ENCODE measurements at regions not wholly inside any gene's neighbourhood (a gene's known extent, or its start where the extent isn't known, plus 50 kb on each side); places are given as distances from the start of the nearest gene placed in this dataset.

DNA sequence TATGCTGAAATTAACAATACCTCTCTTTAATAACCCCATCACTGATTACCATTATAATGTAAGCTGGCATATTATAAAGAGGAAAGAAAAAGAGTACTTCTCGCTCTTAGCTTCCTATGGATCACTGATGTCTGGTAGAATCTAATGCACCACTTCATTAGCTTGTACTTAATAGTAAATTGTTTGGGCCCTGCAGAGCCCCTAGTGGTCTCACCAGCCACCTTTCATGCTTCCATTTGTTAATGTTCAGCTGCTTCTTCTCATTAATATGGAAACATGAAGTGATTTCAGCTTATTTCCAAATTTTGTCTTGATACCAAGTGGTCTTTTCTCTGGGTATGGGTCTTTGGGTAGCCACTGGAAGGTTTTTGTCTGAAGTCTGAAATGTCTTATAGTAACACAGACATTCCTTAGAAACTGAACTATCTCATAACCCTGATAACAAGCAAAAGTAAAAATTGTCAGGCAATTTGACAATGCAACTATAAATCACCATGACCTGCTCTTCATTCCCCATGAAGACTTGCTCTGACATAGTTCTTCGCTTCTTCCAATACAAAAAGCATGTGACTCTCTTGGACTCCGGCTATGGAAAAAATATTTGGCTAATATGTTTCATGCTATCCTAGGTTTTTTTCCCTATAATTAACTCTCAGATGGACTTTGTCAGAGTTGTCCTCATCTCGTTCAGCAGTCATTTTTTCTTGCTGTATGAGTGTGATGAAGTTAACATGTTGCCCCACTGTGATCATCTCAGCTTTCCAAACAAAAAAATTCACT, 395.8 kb upstream of the MARCKS start:
- H3K27ac ChIP-seq (ENCODE audit: low read depth in 2 of 2, low read length in 1 of 2) = peak overlapping the region in 1 of 2 experiments; percentile 20; a peak in 2 of 4 replicates
- POLR2A ChIA-PET = no interaction called here
- DNase-seq = no peak

More for the DNA sequence above, 395.8 kb upstream of the MARCKS start:
- H3K79me2 ChIP-seq (ENCODE audit: insufficient read depth) = no peaks in the 10 kb centered on the region
- H3K4me3 ChIP-seq (ENCODE audit: low read depth in 2 of 2, low read length in 1 of 2) = no peak overlapping the region
- WGBS (ENCODE audit: low lambda C conversion rate) = 81% methylated on average over 4 of the region's 4 CpGs
- no peaks in the 10 kb centered on the region for H4K20me1 ChIP-seq (ENCODE audit: insufficient read depth)
- no peaks in the 10 kb centered on the region for H3K9me2 ChIP-seq
- peaks cover 0 to 17% of the 10 kb centered on the region in 2 experiments; a peak in 3 of 4 replicates for H3K4me1 ChIP-seq (ENCODE audit: control insufficient read depth in 1 of 2, insufficient read depth in 2 of 2, low read depth in 1 of 2, low read length in 1 of 2)
- H2AFZ ChIP-seq (ENCODE audit: low read depth) = peak overlapping the region; percentile 7; the same call in 1 of the 2 replicates
- no peak overlapping the region for H3K9ac ChIP-seq
- H3K9me3 ChIP-seq = no peaks in the 10 kb centered on the region
- H3K4me2 ChIP-seq = no peak overlapping the region
- TF ChIP-seq GATA2 (CRISPR knock-in tag; IDR thresholded peaks at IDR 0.05) = no peak
- no peak for TF ChIP-seq CHD2 (IDR thresholded peaks at IDR 0.05; ENCODE audit: low read length, partially characterized antibody)
- TF ChIP-seq, protein P1, sequence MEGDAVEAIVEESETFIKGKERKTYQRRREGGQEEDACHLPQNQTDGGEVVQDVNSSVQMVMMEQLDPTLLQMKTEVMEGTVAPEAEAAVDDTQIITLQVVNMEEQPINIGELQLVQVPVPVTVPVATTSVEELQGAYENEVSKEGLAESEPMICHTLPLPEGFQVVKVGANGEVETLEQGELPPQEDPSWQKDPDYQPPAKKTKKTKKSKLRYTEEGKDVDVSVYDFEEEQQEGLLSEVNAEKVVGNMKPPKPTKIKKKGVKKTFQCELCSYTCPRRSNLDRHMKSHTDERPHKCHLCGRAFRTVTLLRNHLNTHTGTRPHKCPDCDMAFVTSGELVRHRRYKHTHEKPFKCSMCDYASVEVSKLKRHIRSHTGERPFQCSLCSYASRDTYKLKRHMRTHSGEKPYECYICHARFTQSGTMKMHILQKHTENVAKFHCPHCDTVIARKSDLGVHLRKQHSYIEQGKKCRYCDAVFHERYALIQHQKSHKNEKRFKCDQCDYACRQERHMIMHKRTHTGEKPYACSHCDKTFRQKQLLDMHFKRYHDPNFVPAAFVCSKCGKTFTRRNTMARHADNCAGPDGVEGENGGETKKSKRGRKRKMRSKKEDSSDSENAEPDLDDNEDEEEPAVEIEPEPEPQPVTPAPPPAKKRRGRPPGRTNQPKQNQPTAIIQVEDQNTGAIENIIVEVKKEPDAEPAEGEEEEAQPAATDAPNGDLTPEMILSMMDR (IDR thresholded peaks at IDR 0.05) = peak; percentile 53
- TF ChIP-seq, protein P2, sequence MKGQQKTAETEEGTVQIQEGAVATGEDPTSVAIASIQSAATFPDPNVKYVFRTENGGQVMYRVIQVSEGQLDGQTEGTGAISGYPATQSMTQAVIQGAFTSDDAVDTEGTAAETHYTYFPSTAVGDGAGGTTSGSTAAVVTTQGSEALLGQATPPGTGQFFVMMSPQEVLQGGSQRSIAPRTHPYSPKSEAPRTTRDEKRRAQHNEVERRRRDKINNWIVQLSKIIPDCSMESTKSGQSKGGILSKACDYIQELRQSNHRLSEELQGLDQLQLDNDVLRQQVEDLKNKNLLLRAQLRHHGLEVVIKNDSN (IDR thresholded peaks at IDR 0.05; ENCODE audit: borderline replicate concordance, low read depth) = no peak
- no peak for TF ChIP-seq TAF1 (IDR thresholded peaks at IDR 0.05; ENCODE audit: borderline replicate concordance, low read depth, low read length)
- no peak for TF ChIP-seq FOXM1 (IDR thresholded peaks at IDR 0.05; ENCODE audit: low read depth)
- TF ChIP-seq, protein P3, sequence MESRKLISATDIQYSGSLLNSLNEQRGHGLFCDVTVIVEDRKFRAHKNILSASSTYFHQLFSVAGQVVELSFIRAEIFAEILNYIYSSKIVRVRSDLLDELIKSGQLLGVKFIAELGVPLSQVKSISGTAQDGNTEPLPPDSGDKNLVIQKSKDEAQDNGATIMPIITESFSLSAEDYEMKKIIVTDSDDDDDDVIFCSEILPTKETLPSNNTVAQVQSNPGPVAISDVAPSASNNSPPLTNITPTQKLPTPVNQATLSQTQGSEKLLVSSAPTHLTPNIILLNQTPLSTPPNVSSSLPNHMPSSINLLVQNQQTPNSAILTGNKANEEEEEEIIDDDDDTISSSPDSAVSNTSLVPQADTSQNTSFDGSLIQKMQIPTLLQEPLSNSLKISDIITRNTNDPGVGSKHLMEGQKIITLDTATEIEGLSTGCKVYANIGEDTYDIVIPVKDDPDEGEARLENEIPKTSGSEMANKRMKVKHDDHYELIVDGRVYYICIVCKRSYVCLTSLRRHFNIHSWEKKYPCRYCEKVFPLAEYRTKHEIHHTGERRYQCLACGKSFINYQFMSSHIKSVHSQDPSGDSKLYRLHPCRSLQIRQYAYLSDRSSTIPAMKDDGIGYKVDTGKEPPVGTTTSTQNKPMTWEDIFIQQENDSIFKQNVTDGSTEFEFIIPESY (IDR thresholded peaks at IDR 0.05; ENCODE audit: borderline replicate concordance, low read depth) = no peak
- TF ChIP-seq, protein P4, sequence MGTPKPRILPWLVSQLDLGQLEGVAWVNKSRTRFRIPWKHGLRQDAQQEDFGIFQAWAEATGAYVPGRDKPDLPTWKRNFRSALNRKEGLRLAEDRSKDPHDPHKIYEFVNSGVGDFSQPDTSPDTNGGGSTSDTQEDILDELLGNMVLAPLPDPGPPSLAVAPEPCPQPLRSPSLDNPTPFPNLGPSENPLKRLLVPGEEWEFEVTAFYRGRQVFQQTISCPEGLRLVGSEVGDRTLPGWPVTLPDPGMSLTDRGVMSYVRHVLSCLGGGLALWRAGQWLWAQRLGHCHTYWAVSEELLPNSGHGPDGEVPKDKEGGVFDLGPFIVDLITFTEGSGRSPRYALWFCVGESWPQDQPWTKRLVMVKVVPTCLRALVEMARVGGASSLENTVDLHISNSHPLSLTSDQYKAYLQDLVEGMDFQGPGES (IDR thresholded peaks at IDR 0.05; ENCODE audit: low read depth, low read length) = no peak
- TF ChIP-seq RAD21 (IDR thresholded peaks at IDR 0.05; ENCODE audit: low read length) = peak; percentile 20; the same call in 1 of the 2 replicates
- TF ChIP-seq SMC3 (IDR thresholded peaks at IDR 0.05; ENCODE audit: low read depth, low read length) = 0 out of 2 replicates have a peak, but pooled peaks have one; percentile 6
- 0 out of 2 replicates have a peak, but pooled peaks have one; percentile 11 for TF ChIP-seq JUND (IDR thresholded peaks at IDR 0.05)
- H3K36me3 ChIP-seq (replicated peaks in 1 of 2; ENCODE audit: control insufficient read depth in 1 of 2, insufficient read depth in 2 of 2, low read length in 1 of 2) = no peaks in the 10 kb centered on the region
- peaks cover 15% of the 10 kb centered on the region for H3F3A ChIP-seq (replicated peaks; ENCODE audit: insufficient read depth)
- no peaks in the 10 kb centered on the region for H3K27me3 ChIP-seq (ENCODE audit: insufficient read depth)
- CTCF ChIA-PET = interaction anchor here (0.9 to 2.4 kb wide), 5 partner anchors 9 to 44 kb away, joined by 3 to 9 read pairs (median 5); no protein-coding TSS in a partner anchor

Data from SK-N-SH (cell line).